Pancreas (tissue), 10 donors: ENCODE measurements at regions not wholly inside any gene's neighbourhood (a gene's known extent, or its start where the extent isn't known, plus 50 kb on each side); places are given as distances from the start of the nearest gene placed in this dataset.
A peak's percentile ranks its signal among the peaks of the same experiment; 100 is the strongest.

Experiments used
- ATAC-seq, 4 donors: fragments of 200-7000 bp; cut with Tn5 transposase; one replicate each; pipeline versions ENCODE4 v1.8.0 to v1.9.1; 2020; ENCODE audit warnings: mild to moderate bottlenecking in 4 of 4, moderate library complexity in 4 of 4
- DNase-seq, 6 donors: peaks; one replicate each; pipeline ENCODE4 v3.0.0-alpha.2; 2020
- FAIRE-seq: peaks from 2 replicates; lab custom pipeline; 2012; peaks lifted over from hg19 to GRCh38; lab: Jason Lieb, UNC
- H3K27ac ChIP-seq, 4 donors: fragments of 200-600 bp; sonication (generic); 1 replicate in 3 of 4; 2 replicates in 1 of 4; pipeline versions ENCODE4 v1.5.0 to v1.8.0; 2020
- H3K27me3 ChIP-seq, 4 donors: fragments of 200-600 bp; one replicate each; pipeline ENCODE4 v1.8.0; 2021
- H3K36me3 ChIP-seq, 3 donors: fragments of 200-600 bp; sonication (generic) in 1 of 3; one replicate each; pipeline versions ENCODE4 v1.5.0 to v1.8.0; 2020 to 2021
- H3K4me1 ChIP-seq, 3 donors: fragments of 200-600 bp; one replicate each; pipeline ENCODE4 v1.8.0; 2021
- H3K4me3 ChIP-seq, 4 donors: fragments of 200-600 bp; sonication (generic) in 2 of 4; one replicate each; pipeline versions ENCODE4 v1.5.0 to v1.8.0; 2020 to 2021
- H3K9me3 ChIP-seq, 4 donors: fragments of 200-600 bp; one replicate each; pipeline ENCODE4 v1.8.0; 2021
- CTCF ChIP-seq, 4 donors: fragments of 200-600 bp; sonication (generic) in 3 of 4; IDR thresholded peaks; one replicate each; pipeline versions ENCODE4 v1.5.0 to v1.8.0; 2021; ENCODE audit warnings: antibody characterized with exemption in 4 of 4
- WGBS, 2 donors: extraction: QIAGEN DNeasy Blood & Tissue Kit; methylation state at CpG; one replicate each; pipeline ENCODE4 v1.1.7; 2013; 5-methylcytosine and 5-hydroxymethylcytosine counted together
- intact Hi-C, 3 donors: fragments of 100-400 bp; cut with DNase I; formaldehyde crosslinking; loops; one replicate each; pipeline versions ENCODE4 v1.11.1 to v1.14.2; 2022
- donor health status: healthy with polysubstance abuse.
- donor health status: DM: no; HTN: no; CAD: no; lungs with moderate emphysema.
- donor health status: DM: no; HTN: no; CAD: no.
- donor health status: control.
- donor health status: control.
- donor health status: Bipolar disorder and iron deficiency.
- donor health status: DM: yes; HTN: yes; CAD: no.
- donor health status: DM: no; HTN: no; CAD: no.
- donor health status: DM: no; HTN: no; CAD: no.
- donor health status: DM: yes; HTN: yes; CAD: no.

GRCh38 chr1:29425631-29426030 is 189.3 kb downstream of the PTPRU start:
- H3K27ac ChIP-seq: no peak overlapping the region
- no peaks in the 10 kb centered on the region for H3K4me1 ChIP-seq
- ATAC-seq: peak in 2 of 4 donors; percentile 11 to 22
- intact Hi-C loops: no loop called here
- FAIRE-seq: no peak
- no peaks in the 10 kb centered on the region for H3K27me3 ChIP-seq
- no peaks in the 10 kb centered on the region for H3K9me3 ChIP-seq
- WGBS, 2 donors: 97% methylated on average over 2 of the region's 2 CpGs
- H3K36me3 ChIP-seq: no peaks in the 10 kb centered on the region
- no peak overlapping the region for H3K4me3 ChIP-seq
- no peak for TF ChIP-seq CTCF (IDR thresholded peaks at IDR 0.05)
- DNase-seq: no peak

GRCh38 chr1:29424266-29424665 is 187.9 kb downstream of the PTPRU start:
- FAIRE-seq: no peak
- Histone ChIP-seq H3K4me3 (no peak overlapping the region), H3K27me3 (no peaks in the 10 kb centered on the region), H3K4me1 (no peaks in the 10 kb centered on the region), H3K9me3 (no peaks in the 10 kb centered on the region), H3K36me3 (no peaks in the 10 kb centered on the region), H3K27ac (no peak overlapping the region)
- TF ChIP-seq CTCF (IDR thresholded peaks at IDR 0.05): no peak
- 78 to 80% methylated on average over 2 of the region's 2 CpGs for WGBS, 2 donors
- no peak for DNase-seq
- ATAC-seq: no peak
- intact Hi-C loops: no loop called here

- Histone ChIP-seq H3K4me1 (no peaks in the 10 kb centered on the region), H3K4me3 (no peak overlapping the region), H3K36me3 (no peaks in the 10 kb centered on the region), H3K27me3 (no peaks in the 10 kb centered on the region), H3K9me3 (no peaks in the 10 kb centered on the region), H3K27ac (no peak overlapping the region)
- ATAC-seq (no peak), DNase-seq (no peak), FAIRE-seq (no peak)
- intact Hi-C loops: no loop called here
- 65 to 78% methylated on average over 2 of the region's 2 CpGs for whole genome bisulfite sequencing, 2 donors
- no peak for TF ChIP-seq CTCF (IDR thresholded peaks at IDR 0.05)
Observed at GRCh38 chr1:29420202-29420601, 183.9 kb downstream of the PTPRU start.

GRCh38 chr1:29417971-29418370 is 181.6 kb downstream of the PTPRU start:
- H3K27ac ChIP-seq: no peak overlapping the region
- WGBS, 2 donors: 70 to 75% methylated on average over 5 of the region's 5 CpGs
- TF ChIP-seq CTCF (IDR thresholded peaks at IDR 0.05): no peak
- DNase-seq (no peak), FAIRE-seq (no peak), ATAC-seq (no peak)
- no peaks in the 10 kb centered on the region for H3K9me3 ChIP-seq
- H3K4me3 ChIP-seq: no peak overlapping the region
- H3K27me3 ChIP-seq: no peaks in the 10 kb centered on the region
- intact Hi-C loops: no loop called here
- no peaks in the 10 kb centered on the region for H3K4me1 ChIP-seq
- no peaks in the 10 kb centered on the region for H3K36me3 ChIP-seq

GRCh38 chr1:29417147-29417858 is 181.0 kb downstream of the PTPRU start:
- DNase-seq (no peak), ATAC-seq (peak in 3 of 4 donors; percentile 40 to 57 (median 48)), FAIRE-seq (no peak)
- H3K36me3 ChIP-seq: no peaks in the 10 kb centered on the region
- no peaks in the 10 kb centered on the region for H3K4me1 ChIP-seq
- H3K27me3 ChIP-seq: no peaks in the 10 kb centered on the region
- H3K27ac ChIP-seq: no peak overlapping the region
- intact Hi-C loops: no loop called here
- H3K4me3 ChIP-seq: no peak overlapping the region
- H3K9me3 ChIP-seq: no peaks in the 10 kb centered on the region
- 68 to 75% methylated on average over 14 of the region's 14 CpGs for WGBS, 2 donors
- no peak for TF ChIP-seq CTCF (IDR thresholded peaks at IDR 0.05)
